Erythroblast (primary cell): ENCODE measurements at regions not wholly inside any gene's neighbourhood (a gene's known extent, or its start where the extent isn't known, plus 50 kb on each side); places are given as distances from the start of the nearest gene placed in this dataset.

ENCODE experiments used
- GATA1 ChIP-seq: IDR thresholded peaks from 2 replicates; pipeline ENCODE4 v1.6.1; 2011; ENCODE audit warnings: low read depth, mild to moderate bottlenecking, control low read depth, low read length, moderate library complexity
- POLR2A ChIP-seq: IDR thresholded peaks from 2 replicates; pipeline ENCODE4 v1.6.1; 2011; ENCODE audit warnings: mild to moderate bottlenecking, low read length

DNA sequence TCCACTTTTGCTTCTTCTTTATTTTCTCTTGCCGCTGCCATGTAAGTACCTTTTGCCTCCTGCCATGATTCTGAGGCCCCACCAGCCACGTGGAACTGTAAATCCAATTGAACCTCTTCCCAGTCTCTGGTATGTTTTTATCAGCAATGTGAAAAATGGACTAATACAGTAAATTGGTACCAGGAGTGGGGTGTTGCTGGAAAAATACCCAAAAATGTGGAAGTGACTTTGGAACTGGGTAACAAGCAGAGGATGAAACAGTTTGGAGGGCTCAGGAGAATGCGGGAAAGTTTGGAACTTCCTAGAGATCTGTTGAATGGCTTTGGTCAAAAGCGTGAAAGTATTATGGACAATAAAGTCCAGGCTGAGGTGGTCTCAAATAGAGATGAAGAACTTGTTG, 670.3 kb upstream of the ZWINT start:
- TF ChIP-seq POLR2A = no peak
- TF ChIP-seq GATA1 = no peak
